Kidney epithelial cell (primary cell): ENCODE measurements at regions not wholly inside any gene's neighbourhood (a gene's known extent, or its start where the extent isn't known, plus 50 kb on each side); places are given as distances from the start of the nearest gene placed in this dataset.
"Not testable (repeated sequence)": the region's sequence is repeated elsewhere in the genome, so short reads cannot be mapped to it uniquely, and the experiment has no call there.

Experiments used
- DNase-seq: peaks from one replicate; pipeline ENCODE4 v3.0.0-alpha.2; 2010; ENCODE audit warnings: low read depth
- H3K27me3 ChIP-seq: 2 replicates; pipeline ENCODE4 v1.6.0; 2011; ENCODE audit warnings: low read length; ENCODE audit not compliant: control insufficient read depth, insufficient read depth
- H3K36me3 ChIP-seq: 2 replicates; pipeline ENCODE4 v1.5.1; 2011; ENCODE audit warnings: low read length; ENCODE audit not compliant: control insufficient read depth, insufficient read depth
- H3K4me3 ChIP-seq: 2 replicates; pipeline ENCODE4 v1.5.1; 2011; ENCODE audit warnings: low read depth, mild to moderate bottlenecking, control low read depth, low read length

DNA sequence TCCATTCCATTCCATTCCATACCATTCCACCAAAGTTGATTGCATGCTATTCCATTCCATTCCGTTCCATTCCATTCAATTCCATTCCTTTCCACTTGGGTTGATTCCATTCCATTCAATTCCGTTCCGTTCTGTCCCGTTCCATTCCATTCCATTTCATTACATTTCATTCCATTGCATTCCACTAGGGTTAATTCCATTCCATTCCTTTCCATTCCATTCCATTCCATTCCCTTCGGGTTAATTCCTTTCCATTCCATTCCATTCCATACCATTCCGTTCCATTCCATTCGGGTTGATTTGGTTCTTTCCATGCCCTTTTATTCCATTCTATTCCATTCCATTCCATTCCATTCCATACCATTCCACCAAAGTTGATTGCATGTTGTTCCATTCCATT is 131.9 kb downstream of the CWH43 start:
- not testable (repeated sequence) for H3K4me3 ChIP-seq, H3K36me3 ChIP-seq, DNase-seq, H3K27me3 ChIP-seq

DNA sequence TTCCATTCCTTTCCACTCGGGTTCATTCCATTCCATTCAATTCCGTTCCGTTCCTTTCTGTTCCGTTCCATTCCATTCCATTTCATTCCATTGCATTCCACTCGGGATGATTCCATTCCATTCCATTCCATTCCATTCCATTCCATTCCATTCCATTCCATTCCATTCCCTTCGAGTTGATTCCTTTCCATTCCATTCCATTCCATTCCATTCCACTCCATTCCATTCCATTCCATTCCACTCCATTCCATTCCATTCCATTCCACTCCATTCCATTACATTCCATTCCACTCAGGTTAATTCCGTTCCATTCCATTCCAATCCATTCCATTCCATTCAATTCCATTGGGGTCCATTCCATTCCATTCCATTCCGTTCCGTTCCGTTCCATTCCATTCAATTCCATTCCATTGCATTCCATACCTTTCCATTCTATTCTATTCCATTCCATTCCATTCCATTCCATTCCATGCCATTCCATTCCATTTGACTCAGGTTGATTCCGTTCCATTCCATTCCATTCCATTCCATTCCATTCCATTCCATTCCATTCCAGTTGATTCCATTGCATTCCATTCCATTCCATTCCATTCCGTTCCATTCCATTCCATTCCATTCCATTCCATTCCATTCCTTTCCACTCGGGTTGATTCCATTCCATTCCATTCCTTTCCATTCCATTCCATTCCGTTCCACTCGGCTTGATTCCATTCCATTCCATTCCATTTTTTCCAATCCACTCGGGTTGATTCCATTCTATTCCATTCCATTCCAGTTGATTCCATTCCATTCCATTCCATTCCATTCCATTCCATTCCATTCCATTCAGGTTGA is 132.5 kb downstream of the CWH43 start:
- not testable (repeated sequence) for H3K4me3 ChIP-seq, DNase-seq, H3K27me3 ChIP-seq, H3K36me3 ChIP-seq

- not testable (repeated sequence) for H3K4me3 ChIP-seq, DNase-seq, H3K27me3 ChIP-seq, H3K36me3 ChIP-seq
Measured at GRCh38 chr4:49119345-49119744, 133.3 kb downstream of the CWH43 start.

DNA sequence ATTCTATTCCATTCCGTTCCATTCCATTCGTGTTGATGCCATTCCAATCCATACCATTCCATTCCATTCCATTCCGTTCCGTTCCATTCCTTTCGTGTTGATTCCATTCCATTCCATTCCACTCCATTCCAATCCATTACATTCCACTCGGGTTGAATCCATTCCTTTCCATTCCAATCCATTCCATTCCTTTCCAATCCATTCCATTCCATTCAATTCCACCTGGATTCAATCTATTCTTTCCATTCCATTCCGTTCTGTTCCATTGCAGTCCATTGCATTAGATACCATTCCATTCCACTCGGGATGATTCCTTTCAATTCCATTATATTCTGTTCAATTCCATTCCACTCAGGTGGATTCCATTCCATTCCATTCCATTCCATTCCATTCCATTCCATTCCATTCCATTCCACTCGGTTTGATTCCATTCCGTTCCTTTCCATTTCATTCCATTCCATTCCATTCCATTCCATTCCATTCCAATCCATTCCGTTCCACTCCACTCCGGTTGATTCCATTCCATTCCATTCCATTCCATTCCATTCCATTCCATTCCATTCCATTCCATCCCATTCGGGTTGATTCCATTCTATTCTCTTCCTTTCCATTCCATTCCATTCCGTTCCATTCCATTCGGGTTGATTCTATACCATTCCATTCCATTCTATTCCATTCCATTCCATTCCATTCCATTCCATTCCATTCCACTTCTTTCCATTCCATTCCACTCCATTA is 134.1 kb downstream of the CWH43 start:
- H3K36me3 ChIP-seq, H3K4me3 ChIP-seq, DNase-seq, H3K27me3 ChIP-seq: not testable (repeated sequence)

- not testable (repeated sequence) for H3K36me3 ChIP-seq, H3K4me3 ChIP-seq, DNase-seq, H3K27me3 ChIP-seq
Measured at GRCh38 chr4:49120804-49121203, 134.7 kb downstream of the CWH43 start.

DNA sequence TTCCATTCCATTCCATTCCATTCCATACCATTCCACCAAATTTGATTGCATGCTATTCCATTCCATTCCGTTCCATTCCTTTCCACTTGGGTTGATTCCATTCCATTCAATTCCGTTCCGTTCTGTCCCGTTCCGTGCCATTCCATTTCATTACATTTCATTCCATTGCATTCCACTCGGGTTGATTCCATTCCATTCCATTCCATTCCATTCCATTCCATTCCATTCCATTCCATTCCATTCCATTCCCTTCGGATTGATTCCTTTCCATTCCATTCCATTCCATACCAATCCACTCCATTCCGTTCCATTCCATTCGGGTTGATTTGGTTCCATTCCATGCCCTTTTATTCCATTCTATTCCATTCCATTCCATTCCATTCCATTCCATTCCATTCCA is 140.4 kb downstream of the CWH43 start:
- H3K36me3 ChIP-seq, DNase-seq, H3K27me3 ChIP-seq, H3K4me3 ChIP-seq: not testable (repeated sequence)

DNA sequence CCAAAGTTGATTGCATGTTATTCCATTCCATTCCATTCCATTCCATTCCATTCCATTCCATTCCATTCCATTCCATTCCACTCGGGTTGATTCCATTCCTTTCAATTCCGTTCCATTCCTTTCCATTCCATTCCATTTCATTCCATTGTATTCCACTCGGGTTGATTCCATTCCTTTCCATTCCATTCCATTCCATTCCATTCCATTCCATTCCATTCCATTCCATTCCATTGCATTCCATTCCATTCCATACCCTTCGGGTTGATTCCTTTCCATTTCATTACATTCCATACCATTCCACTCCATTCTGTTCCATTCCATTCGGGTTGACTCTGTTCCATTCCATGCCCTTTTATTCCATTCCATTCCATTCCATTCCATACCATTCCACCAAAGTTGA is 140.8 kb downstream of the CWH43 start:
- H3K4me3 ChIP-seq, H3K36me3 ChIP-seq: not testable (repeated sequence)

GRCh38 chr4:49129385-49129784 is 143.3 kb downstream of the CWH43 start:
- not testable (repeated sequence) for H3K27me3 ChIP-seq, DNase-seq, H3K36me3 ChIP-seq, H3K4me3 ChIP-seq

More for the DNA sequence above, 140.8 kb downstream of the CWH43 start:
- H3K27me3 ChIP-seq, DNase-seq: not testable (repeated sequence)

DNA sequence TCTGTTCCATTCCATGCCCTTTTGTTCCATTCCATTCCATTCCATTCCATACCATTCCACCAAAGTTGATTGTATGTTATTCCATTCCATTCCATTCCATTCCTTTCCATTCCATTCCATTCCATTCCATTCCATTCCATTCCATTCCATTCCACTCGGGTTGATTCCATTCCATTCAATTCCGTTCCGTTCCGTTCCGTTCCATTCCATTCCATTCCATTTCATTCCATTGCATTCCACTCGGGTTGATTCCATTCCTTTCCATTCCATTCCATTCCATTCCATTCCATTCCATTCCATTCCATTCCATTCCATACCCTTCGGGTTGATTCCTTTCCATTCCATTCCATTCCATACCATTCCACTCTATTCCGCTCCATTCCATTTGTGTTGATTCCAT is 143.8 kb downstream of the CWH43 start:
- H3K36me3 ChIP-seq, H3K27me3 ChIP-seq, DNase-seq, H3K4me3 ChIP-seq: not testable (repeated sequence)

- not testable (repeated sequence) for H3K4me3 ChIP-seq, DNase-seq, H3K27me3 ChIP-seq, H3K36me3 ChIP-seq
Measured at GRCh38 chr4:49130724-49131123, 144.6 kb downstream of the CWH43 start.

DNA sequence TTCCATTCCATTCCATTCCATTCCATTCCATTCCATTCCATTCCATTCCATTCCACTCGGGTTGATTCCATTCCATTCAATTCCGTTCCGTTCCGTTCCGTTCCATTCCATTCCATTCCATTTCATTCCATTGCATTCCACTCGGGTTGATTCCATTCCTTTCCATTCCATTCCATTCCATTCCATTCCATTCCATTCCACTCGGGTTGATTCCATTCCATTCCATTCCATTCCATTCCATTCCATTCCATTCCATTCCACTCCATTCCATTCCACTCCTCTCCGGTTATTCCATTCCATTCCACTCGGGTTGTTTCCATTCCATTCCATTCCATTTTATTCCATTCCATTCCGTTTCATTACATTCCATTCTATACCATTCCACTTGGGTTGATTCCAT is 151.0 kb downstream of the CWH43 start:
- H3K27me3 ChIP-seq, result not testable (repeated sequence)

DNA sequence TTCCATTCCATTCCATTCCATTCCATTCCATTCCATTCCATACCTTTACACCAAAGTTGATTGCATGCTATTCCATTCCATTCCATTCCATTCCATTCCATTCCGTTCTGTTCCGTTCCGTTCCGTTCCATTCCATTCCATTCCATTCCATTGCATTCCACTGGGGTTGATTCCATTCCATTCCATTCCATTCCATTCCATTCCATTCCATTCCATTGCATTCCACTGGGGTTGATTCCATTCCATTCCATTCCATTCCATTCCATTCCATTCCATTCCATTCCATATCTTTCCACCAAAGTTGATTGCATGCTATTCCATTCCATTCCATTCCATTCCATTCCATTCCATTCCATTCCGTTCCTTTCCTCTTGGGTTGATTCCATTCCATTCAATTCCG is 151.9 kb downstream of the CWH43 start:
- not testable (repeated sequence) for H3K36me3 ChIP-seq, H3K27me3 ChIP-seq, H3K4me3 ChIP-seq, DNase-seq

More for the DNA sequence above, 151.0 kb downstream of the CWH43 start:
- DNase-seq, H3K4me3 ChIP-seq, H3K36me3 ChIP-seq: not testable (repeated sequence)

DNA sequence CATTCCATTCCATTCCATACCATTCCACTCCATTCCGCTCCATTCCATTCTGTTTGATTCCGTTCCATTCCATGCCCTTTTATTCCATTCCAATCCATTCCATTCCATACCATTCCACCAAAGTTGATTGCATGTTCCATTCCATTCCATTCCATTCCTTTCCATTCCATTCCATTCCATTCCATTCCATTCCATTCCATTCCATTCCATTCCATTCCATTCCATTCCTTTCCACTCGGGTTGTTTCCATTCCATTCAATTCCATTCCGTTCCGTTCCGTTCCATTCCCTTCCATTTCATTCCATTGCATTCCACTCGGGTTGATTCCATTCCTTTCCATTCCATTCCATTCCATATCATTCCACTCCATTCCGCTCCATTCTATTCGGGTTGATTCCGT is 152.7 kb downstream of the CWH43 start:
- not testable (repeated sequence) for H3K27me3 ChIP-seq, H3K36me3 ChIP-seq, DNase-seq, H3K4me3 ChIP-seq

GRCh38 chr4:49139513-49139912 is 153.4 kb downstream of the CWH43 start:
- H3K27me3 ChIP-seq, H3K36me3 ChIP-seq, DNase-seq, H3K4me3 ChIP-seq: not testable (repeated sequence)

DNA sequence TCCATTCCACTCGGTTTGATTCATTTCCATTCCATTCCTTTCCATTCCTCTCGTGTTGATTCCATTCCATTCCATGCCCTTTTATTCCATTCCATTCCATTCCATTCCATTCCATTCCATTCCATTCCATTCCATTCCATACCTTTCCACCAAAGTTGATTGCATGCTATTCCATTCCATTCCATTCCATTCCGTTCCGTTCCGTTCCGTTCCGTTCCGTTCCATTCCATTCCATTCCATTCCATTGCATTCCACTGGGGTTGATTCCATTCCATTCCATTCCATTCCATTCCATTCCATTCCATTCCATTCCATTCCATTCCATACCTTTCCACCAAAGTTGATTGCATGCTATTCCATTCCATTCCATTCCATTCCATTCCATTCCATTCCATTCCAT is 154.3 kb downstream of the CWH43 start:
- DNase-seq, H3K4me3 ChIP-seq, H3K36me3 ChIP-seq, H3K27me3 ChIP-seq: not testable (repeated sequence)
